K562 (cell line): ENCODE measurements at regions not wholly inside any gene's neighbourhood (a gene's known extent, or its start where the extent isn't known, plus 50 kb on each side); places are given as distances from the start of the nearest gene placed in this dataset.

Experiments used
- KLF10 ChIP-seq: fragments of 250-450 bp; sonication (Bioruptor Pico); IDR thresholded peaks from 2 replicates; pipeline ENCODE4 v1.6.1; 2021; ENCODE audit warnings: matching md5 sums
- RBM15 ChIP-seq: fragments of 200-400 bp; formaldehyde crosslinking; IDR thresholded peaks from 2 replicates; pipeline ENCODE4 v1.6.1; 2018; ENCODE audit warnings: mild to moderate bottlenecking, low read length, moderate library complexity; ENCODE audit not compliant: insufficient read depth
- TF ChIP-seq, protein P1 (sequence below), 3 experiments: IDR thresholded peaks in 2 of 3; conservative IDR thresholded peaks in 1 of 3; 2 replicates each; pipeline ENCODE4 v1.5.1; 2011 to 2012; ENCODE audit warnings: low read length in 3 of 3, mild to moderate bottlenecking in 3 of 3, control low read depth in 2 of 3, improper control_type of control experiment in 1 of 3, inconsistent platforms in 1 of 3, low read depth in 1 of 3, mixed read lengths in 1 of 3, moderate library complexity in 1 of 3; ENCODE audit not compliant: insufficient read depth in 2 of 3
- TF ChIP-seq, protein P2 (sequence below): sonication (generic); formaldehyde crosslinking; IDR thresholded peaks from 2 replicates; pipeline ENCODE4 v1.5.0; 2020; ENCODE audit warnings: missing genetic modification reagents

DNA sequence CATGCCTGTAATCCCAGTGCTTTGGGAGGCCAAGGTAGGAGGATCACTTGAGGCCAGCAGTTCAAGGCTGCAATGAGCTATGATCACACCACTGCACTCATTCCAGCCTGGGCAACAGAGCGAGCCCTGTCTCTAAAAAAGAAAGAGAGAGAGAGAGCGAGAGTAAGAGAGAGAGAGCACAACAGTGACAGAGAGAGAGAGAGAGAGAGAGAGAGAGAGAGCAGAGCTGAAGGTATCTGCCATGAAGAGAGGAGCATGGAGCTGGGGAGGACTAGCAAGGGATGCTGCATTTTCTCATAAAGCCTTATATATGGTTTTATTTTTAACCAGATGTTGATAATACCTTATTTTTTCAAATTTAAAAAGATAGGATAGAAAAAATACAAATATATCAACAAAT is 84.5 kb upstream of the RNF32 start:
- TF ChIP-seq, protein P1, sequence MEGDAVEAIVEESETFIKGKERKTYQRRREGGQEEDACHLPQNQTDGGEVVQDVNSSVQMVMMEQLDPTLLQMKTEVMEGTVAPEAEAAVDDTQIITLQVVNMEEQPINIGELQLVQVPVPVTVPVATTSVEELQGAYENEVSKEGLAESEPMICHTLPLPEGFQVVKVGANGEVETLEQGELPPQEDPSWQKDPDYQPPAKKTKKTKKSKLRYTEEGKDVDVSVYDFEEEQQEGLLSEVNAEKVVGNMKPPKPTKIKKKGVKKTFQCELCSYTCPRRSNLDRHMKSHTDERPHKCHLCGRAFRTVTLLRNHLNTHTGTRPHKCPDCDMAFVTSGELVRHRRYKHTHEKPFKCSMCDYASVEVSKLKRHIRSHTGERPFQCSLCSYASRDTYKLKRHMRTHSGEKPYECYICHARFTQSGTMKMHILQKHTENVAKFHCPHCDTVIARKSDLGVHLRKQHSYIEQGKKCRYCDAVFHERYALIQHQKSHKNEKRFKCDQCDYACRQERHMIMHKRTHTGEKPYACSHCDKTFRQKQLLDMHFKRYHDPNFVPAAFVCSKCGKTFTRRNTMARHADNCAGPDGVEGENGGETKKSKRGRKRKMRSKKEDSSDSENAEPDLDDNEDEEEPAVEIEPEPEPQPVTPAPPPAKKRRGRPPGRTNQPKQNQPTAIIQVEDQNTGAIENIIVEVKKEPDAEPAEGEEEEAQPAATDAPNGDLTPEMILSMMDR (IDR thresholded peaks at IDR 0.05 in 2 of 3, conservative IDR thresholded peaks at IDR 0.05 in 1 of 3; ENCODE audit: insufficient read depth in 2 of 3, low read depth in 1 of 3, low read length in 3 of 3): no peak
- no peak for TF ChIP-seq KLF10 (CRISPR knock-in tag)
- no peak for TF ChIP-seq RBM15
- TF ChIP-seq, protein P2, sequence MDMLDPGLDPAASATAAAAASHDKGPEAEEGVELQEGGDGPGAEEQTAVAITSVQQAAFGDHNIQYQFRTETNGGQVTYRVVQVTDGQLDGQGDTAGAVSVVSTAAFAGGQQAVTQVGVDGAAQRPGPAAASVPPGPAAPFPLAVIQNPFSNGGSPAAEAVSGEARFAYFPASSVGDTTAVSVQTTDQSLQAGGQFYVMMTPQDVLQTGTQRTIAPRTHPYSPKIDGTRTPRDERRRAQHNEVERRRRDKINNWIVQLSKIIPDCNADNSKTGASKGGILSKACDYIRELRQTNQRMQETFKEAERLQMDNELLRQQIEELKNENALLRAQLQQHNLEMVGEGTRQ (CRISPR knock-in tag): no peak
